ENCODE measurements at regions not wholly inside any gene's neighbourhood (a gene's known extent, or its start where the extent isn't known, plus 50 kb on each side); places are given as distances from the start of the nearest gene placed in this dataset.
"Not testable (repeated sequence)": the region's sequence is repeated elsewhere in the genome, so short reads cannot be mapped to it uniquely, and the experiment has no call there.

DNA sequence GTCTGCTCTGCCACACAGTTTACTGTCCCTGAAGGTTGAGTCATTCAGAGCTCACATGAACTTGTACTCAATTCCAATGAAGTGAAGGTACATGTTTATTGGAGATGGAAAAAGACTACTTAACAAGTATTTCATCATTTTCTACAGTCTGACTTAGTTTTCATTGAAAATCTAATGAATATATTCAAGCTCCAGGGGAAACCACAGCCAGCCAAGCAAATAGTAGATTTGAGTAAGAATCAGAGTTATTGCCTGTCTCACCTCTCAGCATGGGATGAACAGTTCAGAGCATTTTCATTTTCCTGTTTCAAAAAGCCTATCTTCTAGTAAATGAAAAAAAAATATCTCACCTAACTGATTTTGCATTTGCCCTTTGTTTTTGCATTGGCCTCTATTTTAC is 1249.4 kb upstream of the DIAPH2 start:
- H3K27ac ChIP-seq (ENCODE audit: low read depth, low read length), result no peak overlapping the region
- H3K9me3 ChIP-seq (ENCODE audit: control insufficient read depth in 2 of 3, low read length in 3 of 3), result no peaks in the 10 kb centered on the region
- Mint-ChIP-seq H3K27ac (no peak overlapping the region), H3K4me1 (no peaks in the 10 kb centered on the region), H3K9me3 (peaks cover 0 to 6% (median 3%) of the 10 kb centered on the region in 11 donors), H3K4me3 (no peak overlapping the region), H3K27me3 (no peaks in the 10 kb centered on the region), H3K36me3 (no peaks in the 10 kb centered on the region)
- H3K27me3 ChIP-seq (ENCODE audit: control insufficient read depth in 2 of 2, insufficient read depth in 2 of 2, low read length in 2 of 2), result no peaks in the 10 kb centered on the region
- DNase-seq (no peak), ATAC-seq (no peak)
- no peaks in the 10 kb centered on the region for H3K4me1 ChIP-seq (ENCODE audit: control insufficient read depth in 2 of 2, insufficient read depth in 2 of 2, low read length in 2 of 2)
- intact Hi-C loops (cut with micrococcal nuclease), result no loop called here
- ChIA-PET CTCF (no interaction called here), POLR2A (no interaction called here)
- no peak overlapping the region for H3K4me3 ChIP-seq (ENCODE audit: low read length)
- no peaks in the 10 kb centered on the region for H3K36me3 ChIP-seq (ENCODE audit: control insufficient read depth in 2 of 3, insufficient read depth in 3 of 3, low read length in 3 of 3)

- no peak for ATAC-seq
- DNase-seq, result no peak
- no peaks in the 10 kb centered on the region for H3K27me3 Mint-ChIP-seq
- peaks cover 0 to 9% (median 2%) of the 10 kb centered on the region in 11 donors for H3K9me3 Mint-ChIP-seq
- ChIA-PET POLR2A (no interaction called here), CTCF (no interaction called here)
- no peaks in the 10 kb centered on the region for H3K27me3 ChIP-seq (ENCODE audit: control insufficient read depth in 2 of 2, insufficient read depth in 2 of 2, low read length in 2 of 2)
- no peaks in the 10 kb centered on the region for H3K4me1 Mint-ChIP-seq
- H3K4me3 Mint-ChIP-seq, result no peak overlapping the region
- no peaks in the 10 kb centered on the region for H3K36me3 Mint-ChIP-seq
- no peak overlapping the region for H3K27ac Mint-ChIP-seq
- no peaks in the 10 kb centered on the region for H3K9me3 ChIP-seq (ENCODE audit: control insufficient read depth in 2 of 3, low read length in 3 of 3)
- no peaks in the 10 kb centered on the region for H3K4me1 ChIP-seq (ENCODE audit: control insufficient read depth in 2 of 2, insufficient read depth in 2 of 2, low read length in 2 of 2)
- intact Hi-C loops (cut with micrococcal nuclease), result no loop called here
- no peaks in the 10 kb centered on the region for H3K36me3 ChIP-seq (ENCODE audit: control insufficient read depth in 2 of 3, insufficient read depth in 3 of 3, low read length in 3 of 3)
- H3K4me3 ChIP-seq (ENCODE audit: low read length), result no peak overlapping the region
- no peak overlapping the region for H3K27ac ChIP-seq (ENCODE audit: low read depth, low read length)
Measured at GRCh38 chrX:95441836-95442235, 1242.8 kb upstream of the DIAPH2 start.

DNA sequence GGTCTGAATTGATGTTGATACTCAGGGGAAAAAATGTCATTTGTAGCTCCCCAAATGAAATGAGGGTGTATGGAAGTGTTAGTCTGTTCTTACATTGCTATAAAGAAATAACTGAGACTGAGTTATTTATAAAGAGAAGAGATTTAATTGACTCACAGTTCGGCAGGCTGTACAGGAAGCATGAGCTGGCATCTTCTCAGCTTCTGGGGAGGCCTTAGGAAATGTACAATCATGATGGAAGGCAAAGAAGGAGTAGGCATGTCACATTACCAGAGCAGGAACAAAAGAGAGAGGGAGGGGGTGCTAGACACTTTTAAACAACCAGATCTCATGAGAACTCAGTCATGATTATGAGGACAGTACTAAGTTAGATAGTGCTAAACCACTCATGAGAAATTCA is 1199.9 kb upstream of the DIAPH2 start:
- ChIA-PET POLR2A (no interaction called here), CTCF (no interaction called here)
- intact Hi-C loops (cut with micrococcal nuclease), result no loop called here
- Histone ChIP-seq H3K27ac (ENCODE audit: low read depth, low read length) (no peak overlapping the region), H3K36me3 (ENCODE audit: control insufficient read depth in 2 of 3, insufficient read depth in 3 of 3, low read length in 3 of 3) (no peaks in the 10 kb centered on the region), H3K27me3 (ENCODE audit: control insufficient read depth in 2 of 2, insufficient read depth in 2 of 2, low read length in 2 of 2) (no peaks in the 10 kb centered on the region), H3K4me3 (ENCODE audit: low read length) (no peak overlapping the region), H3K4me1 (ENCODE audit: control insufficient read depth in 2 of 2, insufficient read depth in 2 of 2, low read length in 2 of 2) (no peaks in the 10 kb centered on the region), H3K9me3 (ENCODE audit: control insufficient read depth in 2 of 3, low read length in 3 of 3) (no peaks in the 10 kb centered on the region)
- H3K27me3 Mint-ChIP-seq, result no peaks in the 10 kb centered on the region
- H3K27ac Mint-ChIP-seq, result no peak overlapping the region
- H3K4me1 Mint-ChIP-seq, result no peaks in the 10 kb centered on the region
- H3K9me3 Mint-ChIP-seq, result peaks cover 0 to 9% (median 3%) of the 10 kb centered on the region in 11 donors
- no peak overlapping the region for H3K4me3 Mint-ChIP-seq
- ATAC-seq, result no peak
- no peak for DNase-seq
- no peaks in the 10 kb centered on the region for H3K36me3 Mint-ChIP-seq

DNA sequence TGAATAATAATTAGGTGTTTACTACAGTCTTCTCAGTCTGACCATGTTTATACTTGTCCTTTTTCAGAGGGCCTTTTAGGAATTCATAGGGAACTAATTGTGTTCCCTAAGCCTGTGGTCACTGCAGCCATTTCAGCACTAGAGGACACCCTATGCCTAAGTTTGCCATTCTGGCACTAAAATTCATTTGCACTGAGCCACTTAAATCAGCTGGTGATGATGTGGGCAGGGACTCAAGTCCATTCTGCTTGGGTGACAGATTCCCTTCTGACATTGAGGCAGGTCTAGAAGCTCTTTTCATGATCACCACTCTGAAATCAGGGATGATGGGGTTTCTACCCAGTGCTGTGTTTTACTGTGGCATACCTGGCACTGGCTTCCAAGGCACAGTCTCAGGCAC is 1178.9 kb upstream of the DIAPH2 start:
- POLR2A ChIA-PET, result no interaction called here
- peaks cover 0 to 8% (median 0%) of the 10 kb centered on the region in 11 donors for H3K9me3 Mint-ChIP-seq
- no peak for DNase-seq

GRCh38 chrX:95509474-95509873 is 1175.2 kb upstream of the DIAPH2 start:
- Mint-ChIP-seq H3K9me3 (peaks cover 0 to 5% (median 0%) of the 10 kb centered on the region in 11 donors), H3K4me3 (no peak overlapping the region), H3K4me1 (no peaks in the 10 kb centered on the region), H3K36me3 (no peaks in the 10 kb centered on the region), H3K27me3 (no peaks in the 10 kb centered on the region), H3K27ac (no peak overlapping the region)
- H3K27ac ChIP-seq (ENCODE audit: low read depth, low read length), result no peak overlapping the region
- intact Hi-C loops (cut with micrococcal nuclease), result no loop called here
- CTCF ChIA-PET, result no interaction called here
- H3K4me3 ChIP-seq (ENCODE audit: low read length), result no peak overlapping the region
- POLR2A ChIA-PET, result no interaction called here
- DNase-seq, result no peak
- no peaks in the 10 kb centered on the region for H3K36me3 ChIP-seq (ENCODE audit: control insufficient read depth in 2 of 3, insufficient read depth in 3 of 3, low read length in 3 of 3)
- H3K4me1 ChIP-seq (ENCODE audit: control insufficient read depth in 2 of 2, insufficient read depth in 2 of 2, low read length in 2 of 2), result no peaks in the 10 kb centered on the region
- no peaks in the 10 kb centered on the region for H3K27me3 ChIP-seq (ENCODE audit: control insufficient read depth in 2 of 2, insufficient read depth in 2 of 2, low read length in 2 of 2)
- ATAC-seq, result no peak
- no peaks in the 10 kb centered on the region for H3K9me3 ChIP-seq (ENCODE audit: control insufficient read depth in 2 of 3, low read length in 3 of 3)

More for the DNA sequence above, 1178.9 kb upstream of the DIAPH2 start:
- intact Hi-C loops (cut with micrococcal nuclease), result no loop called here
- Mint-ChIP-seq H3K36me3 (no peaks in the 10 kb centered on the region), H3K4me1 (no peaks in the 10 kb centered on the region), H3K4me3 (no peak overlapping the region), H3K27me3 (no peaks in the 10 kb centered on the region), H3K27ac (no peak overlapping the region)
- H3K4me3 ChIP-seq (ENCODE audit: low read length), result no peak overlapping the region
- no peaks in the 10 kb centered on the region for H3K27me3 ChIP-seq (ENCODE audit: control insufficient read depth in 2 of 2, insufficient read depth in 2 of 2, low read length in 2 of 2)
- no peaks in the 10 kb centered on the region for H3K9me3 ChIP-seq (ENCODE audit: control insufficient read depth in 2 of 3, low read length in 3 of 3)
- H3K4me1 ChIP-seq (ENCODE audit: control insufficient read depth in 2 of 2, insufficient read depth in 2 of 2, low read length in 2 of 2), result no peaks in the 10 kb centered on the region
- no peak for ATAC-seq
- no peak overlapping the region for H3K27ac ChIP-seq (ENCODE audit: low read depth, low read length)
- H3K36me3 ChIP-seq (ENCODE audit: control insufficient read depth in 2 of 3, insufficient read depth in 3 of 3, low read length in 3 of 3), result no peaks in the 10 kb centered on the region
- CTCF ChIA-PET, result no interaction called here

DNA sequence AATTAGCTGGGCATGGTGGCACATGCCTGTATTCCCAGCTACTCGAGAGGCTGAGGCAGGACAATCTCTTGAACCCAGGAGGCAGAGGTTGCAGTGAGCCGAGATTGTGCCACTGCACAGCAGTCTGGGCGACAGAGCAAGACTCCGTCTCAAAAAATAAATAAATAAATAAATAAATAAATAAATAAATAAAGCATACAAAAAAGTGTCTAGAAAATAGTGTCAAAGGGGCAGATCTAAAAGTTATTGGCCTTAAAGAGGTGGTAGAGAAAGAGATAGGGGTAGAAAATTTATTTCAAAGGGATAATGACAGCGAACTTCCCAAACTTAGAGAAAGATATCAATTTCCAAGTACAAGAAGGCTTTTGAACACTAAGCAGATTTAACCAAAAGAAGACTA is 1160.6 kb upstream of the DIAPH2 start:
- H3K27ac ChIP-seq (ENCODE audit: low read depth, low read length); H3K27ac Mint-ChIP-seq; H3K9me3 Mint-ChIP-seq; H3K36me3 ChIP-seq (ENCODE audit: control insufficient read depth in 2 of 3, insufficient read depth in 3 of 3, low read length in 3 of 3); CTCF ChIA-PET; H3K9me3 ChIP-seq (ENCODE audit: control insufficient read depth in 2 of 3, low read length in 3 of 3); POLR2A ChIA-PET; DNase-seq; H3K27me3 Mint-ChIP-seq; H3K4me1 ChIP-seq (ENCODE audit: control insufficient read depth in 2 of 2, insufficient read depth in 2 of 2, low read length in 2 of 2); intact Hi-C loops (cut with micrococcal nuclease); H3K4me1 Mint-ChIP-seq; H3K27me3 ChIP-seq (ENCODE audit: control insufficient read depth in 2 of 2, insufficient read depth in 2 of 2, low read length in 2 of 2); H3K4me3 Mint-ChIP-seq; H3K36me3 Mint-ChIP-seq; ATAC-seq; H3K4me3 ChIP-seq (ENCODE audit: low read length): not testable (repeated sequence)

GRCh38 chrX:95536111-95536510 is 1148.5 kb upstream of the DIAPH2 start:
- CTCF ChIA-PET, result no interaction called here
- intact Hi-C loops (cut with micrococcal nuclease), result no loop called here

More at GRCh38 chrX:95536111-95536510, 1148.5 kb upstream of the DIAPH2 start:
- H3K27me3 ChIP-seq (ENCODE audit: control insufficient read depth in 2 of 2, insufficient read depth in 2 of 2, low read length in 2 of 2), result no peaks in the 10 kb centered on the region
- Mint-ChIP-seq H3K4me3 (no peak overlapping the region), H3K9me3 (peaks cover 0 to 3% (median 0%) of the 10 kb centered on the region in 11 donors), H3K27ac (no peak overlapping the region), H3K4me1 (no peaks in the 10 kb centered on the region), H3K36me3 (no peaks in the 10 kb centered on the region), H3K27me3 (no peaks in the 10 kb centered on the region)
- ATAC-seq (no peak), DNase-seq (no peak)
- no peaks in the 10 kb centered on the region for H3K9me3 ChIP-seq (ENCODE audit: control insufficient read depth in 2 of 3, low read length in 3 of 3)
- no peaks in the 10 kb centered on the region for H3K4me1 ChIP-seq (ENCODE audit: control insufficient read depth in 2 of 2, insufficient read depth in 2 of 2, low read length in 2 of 2)
- no peaks in the 10 kb centered on the region for H3K36me3 ChIP-seq (ENCODE audit: control insufficient read depth in 2 of 3, insufficient read depth in 3 of 3, low read length in 3 of 3)
- POLR2A ChIA-PET, result no interaction called here
- H3K27ac ChIP-seq (ENCODE audit: low read depth, low read length), result no peak overlapping the region
- H3K4me3 ChIP-seq (ENCODE audit: low read length), result no peak overlapping the region
